ENCODE measurements at regions not wholly inside any gene's neighbourhood (a gene's known extent, or its start where the extent isn't known, plus 50 kb on each side); places are given as distances from the start of the nearest gene placed in this dataset.

DNA sequence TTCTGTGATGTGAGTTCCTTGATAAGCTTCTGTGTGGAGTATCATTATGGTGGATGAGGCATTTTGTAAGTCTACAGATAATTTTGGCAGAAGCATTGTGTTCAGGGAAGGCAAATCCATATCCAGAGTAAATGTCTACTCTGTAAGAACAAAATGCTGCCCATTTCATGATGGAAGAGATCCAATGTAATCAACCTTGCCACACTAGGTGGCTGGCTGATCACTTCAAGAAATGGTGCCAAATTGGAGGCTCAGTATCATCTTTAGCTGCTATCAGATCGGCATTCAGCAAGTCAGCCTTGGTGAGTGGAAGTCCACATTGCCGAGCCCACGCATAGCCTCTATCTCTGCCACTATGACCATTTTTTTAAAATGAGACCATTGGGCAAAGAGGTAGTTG, 565.8 kb upstream of the USP24 start:
- WGBS, 2 donors: 97 to 100% methylated on average over 3 of the region's 3 CpGs
- TF ChIP-seq, protein P1, sequence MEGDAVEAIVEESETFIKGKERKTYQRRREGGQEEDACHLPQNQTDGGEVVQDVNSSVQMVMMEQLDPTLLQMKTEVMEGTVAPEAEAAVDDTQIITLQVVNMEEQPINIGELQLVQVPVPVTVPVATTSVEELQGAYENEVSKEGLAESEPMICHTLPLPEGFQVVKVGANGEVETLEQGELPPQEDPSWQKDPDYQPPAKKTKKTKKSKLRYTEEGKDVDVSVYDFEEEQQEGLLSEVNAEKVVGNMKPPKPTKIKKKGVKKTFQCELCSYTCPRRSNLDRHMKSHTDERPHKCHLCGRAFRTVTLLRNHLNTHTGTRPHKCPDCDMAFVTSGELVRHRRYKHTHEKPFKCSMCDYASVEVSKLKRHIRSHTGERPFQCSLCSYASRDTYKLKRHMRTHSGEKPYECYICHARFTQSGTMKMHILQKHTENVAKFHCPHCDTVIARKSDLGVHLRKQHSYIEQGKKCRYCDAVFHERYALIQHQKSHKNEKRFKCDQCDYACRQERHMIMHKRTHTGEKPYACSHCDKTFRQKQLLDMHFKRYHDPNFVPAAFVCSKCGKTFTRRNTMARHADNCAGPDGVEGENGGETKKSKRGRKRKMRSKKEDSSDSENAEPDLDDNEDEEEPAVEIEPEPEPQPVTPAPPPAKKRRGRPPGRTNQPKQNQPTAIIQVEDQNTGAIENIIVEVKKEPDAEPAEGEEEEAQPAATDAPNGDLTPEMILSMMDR (IDR thresholded peaks at IDR 0.05; ENCODE audit: control extremely low read depth, extremely low read depth): no peak
- Histone ChIP-seq H3K9ac (ENCODE audit: insufficient read depth in 1 of 2, low read length in 2 of 2) (no peak overlapping the region), H3K4me3 (no peak overlapping the region), H3K4me1 (ENCODE audit: control insufficient read depth in 5 of 5, insufficient read depth in 5 of 5, low read length in 5 of 5) (peaks cover 0 to under 1% (median 0%) of the 10 kb centered on the region in 5 donors), H3K36me3 (ENCODE audit: control insufficient read depth in 4 of 4, insufficient read depth in 4 of 4, low read length in 4 of 4) (no peaks in the 10 kb centered on the region), H3K27me3 (ENCODE audit: control insufficient read depth in 3 of 3, insufficient read depth in 3 of 3, low read length in 2 of 3) (no peaks in the 10 kb centered on the region), H3K9me3 (ENCODE audit: control insufficient read depth in 4 of 4, insufficient read depth in 3 of 4, low read length in 3 of 4) (no peaks in the 10 kb centered on the region), H3K27ac (ENCODE audit: low read depth in 1 of 2, low read length in 1 of 2) (no peak overlapping the region)
- DNase-seq (no peak), ATAC-seq (ENCODE audit: insufficient read depth, low FRiP score) (no peak)

DNA sequence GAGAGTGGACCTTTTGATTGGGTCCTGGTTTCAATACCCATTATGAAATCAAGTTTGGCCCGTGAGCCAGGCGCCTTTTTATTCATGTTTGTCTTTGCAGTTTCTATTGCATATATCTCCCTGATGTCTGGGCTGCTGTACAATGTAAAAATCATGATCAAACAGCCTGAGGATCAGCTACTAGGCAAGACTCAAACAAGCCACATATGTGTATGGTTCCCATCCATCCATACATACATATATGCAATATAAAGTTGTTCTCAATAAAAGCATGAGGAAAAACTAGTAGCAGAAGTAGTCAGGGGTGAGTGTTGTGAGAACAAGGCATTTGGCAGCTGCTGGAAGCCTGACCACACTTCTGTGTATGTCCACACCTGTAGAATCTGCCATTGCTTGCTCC, 562.4 kb upstream of the USP24 start:
- no peak for ATAC-seq (ENCODE audit: insufficient read depth, low FRiP score)
- no peaks in the 10 kb centered on the region for H3K27me3 ChIP-seq (ENCODE audit: control insufficient read depth in 3 of 3, insufficient read depth in 3 of 3, low read length in 2 of 3)
- H3K4me3 ChIP-seq: no peak overlapping the region
- peaks cover 0 to 3% (median 1%) of the 10 kb centered on the region in 4 donors for H3K9me3 ChIP-seq (ENCODE audit: control insufficient read depth in 4 of 4, insufficient read depth in 3 of 4, low read length in 3 of 4)
- WGBS, 2 donors: 97 to 100% methylated on average over 2 of the region's 2 CpGs
- TF ChIP-seq, protein P1 (IDR thresholded peaks at IDR 0.05; ENCODE audit: control extremely low read depth, extremely low read depth): no peak
- H3K36me3 ChIP-seq (ENCODE audit: control insufficient read depth in 4 of 4, insufficient read depth in 4 of 4, low read length in 4 of 4): no peaks in the 10 kb centered on the region
- no peak overlapping the region for H3K9ac ChIP-seq (ENCODE audit: insufficient read depth in 1 of 2, low read length in 2 of 2)
- no peak overlapping the region for H3K27ac ChIP-seq (ENCODE audit: low read depth in 1 of 2, low read length in 1 of 2)
- no peak for DNase-seq
- H3K4me1 ChIP-seq (ENCODE audit: control insufficient read depth in 5 of 5, insufficient read depth in 5 of 5, low read length in 5 of 5): peaks cover 0 to 23% (median 3%) of the 10 kb centered on the region in 5 donors

- Histone ChIP-seq H3K36me3 (ENCODE audit: control insufficient read depth in 4 of 4, insufficient read depth in 4 of 4, low read length in 4 of 4) (no peaks in the 10 kb centered on the region), H3K4me1 (ENCODE audit: control insufficient read depth in 5 of 5, insufficient read depth in 5 of 5, low read length in 5 of 5) (peaks cover 0 to 30% (median 3%) of the 10 kb centered on the region in 5 donors), H3K27ac (ENCODE audit: low read depth in 1 of 2, low read length in 1 of 2) (no peak overlapping the region), H3K9ac (ENCODE audit: insufficient read depth in 1 of 2, low read length in 2 of 2) (no peak overlapping the region), H3K4me3 (no peak overlapping the region), H3K27me3 (ENCODE audit: control insufficient read depth in 3 of 3, insufficient read depth in 3 of 3, low read length in 2 of 3) (no peaks in the 10 kb centered on the region), H3K9me3 (ENCODE audit: control insufficient read depth in 4 of 4, insufficient read depth in 3 of 4, low read length in 3 of 4) (peaks cover 0 to 3% (median 1%) of the 10 kb centered on the region in 4 donors)
- TF ChIP-seq, protein P1 (IDR thresholded peaks at IDR 0.05; ENCODE audit: control extremely low read depth, extremely low read depth): no peak
- DNase-seq: no peak
- WGBS, 2 donors: 96 to 98% methylated on average over 3 of the region's 3 CpGs
- no peak for ATAC-seq (ENCODE audit: insufficient read depth, low FRiP score)
These were observed 559.8 kb upstream of the USP24 start for GRCh38 chr1:55775007-55775406.

GRCh38 chr1:55774446-55774845, 559.3 kb upstream of the USP24 start:
- no peaks in the 10 kb centered on the region for H3K27me3 ChIP-seq (ENCODE audit: control insufficient read depth in 3 of 3, insufficient read depth in 3 of 3, low read length in 2 of 3)
- H3K4me3 ChIP-seq: no peak overlapping the region
- peaks cover 0 to 30% (median 3%) of the 10 kb centered on the region in 5 donors for H3K4me1 ChIP-seq (ENCODE audit: control insufficient read depth in 5 of 5, insufficient read depth in 5 of 5, low read length in 5 of 5)
- H3K27ac ChIP-seq (ENCODE audit: low read depth in 1 of 2, low read length in 1 of 2): no peak overlapping the region
- H3K36me3 ChIP-seq (ENCODE audit: control insufficient read depth in 4 of 4, insufficient read depth in 4 of 4, low read length in 4 of 4): no peaks in the 10 kb centered on the region
- peaks cover 0 to 3% (median 1%) of the 10 kb centered on the region in 4 donors for H3K9me3 ChIP-seq (ENCODE audit: control insufficient read depth in 4 of 4, insufficient read depth in 3 of 4, low read length in 3 of 4)
- ATAC-seq (ENCODE audit: insufficient read depth, low FRiP score) (no peak), DNase-seq (no peak)
- H3K9ac ChIP-seq (ENCODE audit: insufficient read depth in 1 of 2, low read length in 2 of 2): no peak overlapping the region
- WGBS, 2 donors: 84 to 86% methylated on average over 3 of the region's 3 CpGs
- TF ChIP-seq, protein P1 (IDR thresholded peaks at IDR 0.05; ENCODE audit: control extremely low read depth, extremely low read depth): no peak
